ENCODE measurements at regions not wholly inside any gene's neighbourhood (a gene's known extent, or its start where the extent isn't known, plus 50 kb on each side); places are given as distances from the start of the nearest gene placed in this dataset.

DNA sequence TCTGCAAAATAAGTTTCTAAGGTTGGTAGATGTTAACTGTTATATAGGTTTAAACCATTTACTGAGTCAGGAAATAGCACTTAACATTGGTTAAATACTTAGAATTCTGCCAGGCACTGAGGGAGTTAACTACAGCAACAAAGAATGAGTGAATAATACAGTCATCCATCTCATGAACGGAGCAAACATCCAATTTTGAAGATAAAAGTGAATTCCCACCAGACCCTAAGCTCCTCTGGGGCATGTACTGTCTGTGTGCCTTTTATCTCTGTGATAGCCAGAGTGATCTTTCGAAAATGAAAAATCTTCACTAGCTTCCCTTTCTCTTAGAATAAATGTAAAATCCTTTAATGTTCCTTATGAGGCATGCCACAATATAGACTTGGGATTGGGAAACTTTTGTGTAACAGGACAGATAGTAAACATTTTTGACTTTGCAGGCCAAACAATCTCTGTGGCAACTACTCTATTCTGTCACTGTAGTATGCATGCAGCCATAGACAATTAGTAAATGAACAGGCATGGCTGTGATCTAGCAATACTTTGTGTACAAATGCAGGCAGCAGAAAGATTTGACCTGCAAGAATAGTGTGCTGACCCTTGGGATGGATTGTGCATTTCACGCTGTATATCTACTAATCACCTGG lies 294.5 kb upstream of the LMCD1 start:
- DNase-seq (ENCODE audit: low spot score), result no peak
- in situ Hi-C loops (cut with MboI; ENCODE audit: low pct_unique_long_range_greater_than_20kb, low sequenced_read_pairs, unreplicated experiment), result no loop called here
- TF ChIP-seq, protein P1, sequence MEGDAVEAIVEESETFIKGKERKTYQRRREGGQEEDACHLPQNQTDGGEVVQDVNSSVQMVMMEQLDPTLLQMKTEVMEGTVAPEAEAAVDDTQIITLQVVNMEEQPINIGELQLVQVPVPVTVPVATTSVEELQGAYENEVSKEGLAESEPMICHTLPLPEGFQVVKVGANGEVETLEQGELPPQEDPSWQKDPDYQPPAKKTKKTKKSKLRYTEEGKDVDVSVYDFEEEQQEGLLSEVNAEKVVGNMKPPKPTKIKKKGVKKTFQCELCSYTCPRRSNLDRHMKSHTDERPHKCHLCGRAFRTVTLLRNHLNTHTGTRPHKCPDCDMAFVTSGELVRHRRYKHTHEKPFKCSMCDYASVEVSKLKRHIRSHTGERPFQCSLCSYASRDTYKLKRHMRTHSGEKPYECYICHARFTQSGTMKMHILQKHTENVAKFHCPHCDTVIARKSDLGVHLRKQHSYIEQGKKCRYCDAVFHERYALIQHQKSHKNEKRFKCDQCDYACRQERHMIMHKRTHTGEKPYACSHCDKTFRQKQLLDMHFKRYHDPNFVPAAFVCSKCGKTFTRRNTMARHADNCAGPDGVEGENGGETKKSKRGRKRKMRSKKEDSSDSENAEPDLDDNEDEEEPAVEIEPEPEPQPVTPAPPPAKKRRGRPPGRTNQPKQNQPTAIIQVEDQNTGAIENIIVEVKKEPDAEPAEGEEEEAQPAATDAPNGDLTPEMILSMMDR (IDR thresholded peaks at IDR 0.05; ENCODE audit: extremely low read depth, insufficient read depth, missing control alignments), result no peak

DNA sequence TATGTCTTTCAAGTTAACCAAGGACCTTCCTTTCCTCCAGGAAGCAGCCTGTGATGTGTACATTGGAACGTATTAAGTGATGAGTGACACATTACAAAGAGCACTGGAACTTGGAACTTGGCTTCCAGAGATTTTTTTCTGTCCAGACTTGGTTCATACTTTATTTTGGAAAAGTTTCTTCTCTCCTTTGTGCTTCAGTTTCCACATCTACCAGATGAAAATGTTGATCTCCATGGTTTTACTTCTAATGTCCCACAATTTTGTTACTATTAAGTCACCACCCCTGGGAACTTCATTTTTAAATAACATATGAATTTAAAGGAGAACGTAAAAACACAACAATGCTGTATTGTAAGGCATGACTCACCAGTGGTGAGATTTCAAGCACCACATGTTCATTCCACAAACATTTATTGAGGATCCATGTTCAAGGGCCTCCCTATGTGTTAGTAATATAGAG lies 290.7 kb upstream of the LMCD1 start:
- TF ChIP-seq, protein P1 (IDR thresholded peaks at IDR 0.05; ENCODE audit: extremely low read depth, insufficient read depth, missing control alignments), result no peak
- no peak for DNase-seq (ENCODE audit: low spot score)
- in situ Hi-C loops (cut with MboI; ENCODE audit: low pct_unique_long_range_greater_than_20kb, low sequenced_read_pairs, unreplicated experiment), result no loop called here

DNA sequence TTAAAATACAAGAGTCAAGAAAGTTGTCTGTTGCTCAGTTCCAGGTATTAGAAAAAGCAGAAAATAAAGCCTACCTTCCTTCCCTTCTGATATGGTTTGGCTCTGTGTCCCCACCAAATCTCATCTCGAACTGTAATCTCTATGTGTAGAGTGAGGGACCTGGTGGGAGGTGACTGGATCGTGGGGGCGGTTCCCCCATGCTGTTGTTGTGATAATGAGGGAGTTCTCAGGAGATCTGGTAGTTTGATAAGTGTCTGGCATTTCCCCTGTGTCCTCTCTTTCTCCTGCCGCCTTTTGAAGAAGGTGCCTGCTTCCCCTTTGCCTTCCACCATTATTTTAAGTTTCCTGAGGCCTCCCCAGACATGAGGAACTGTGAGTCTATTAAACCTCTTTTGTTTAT lies 288.8 kb upstream of the LMCD1 start:
- TF ChIP-seq, protein P1 (IDR thresholded peaks at IDR 0.05; ENCODE audit: extremely low read depth, insufficient read depth, missing control alignments), result no peak
- in situ Hi-C loops (cut with MboI; ENCODE audit: low pct_unique_long_range_greater_than_20kb, low sequenced_read_pairs, unreplicated experiment), result no loop called here

DNA sequence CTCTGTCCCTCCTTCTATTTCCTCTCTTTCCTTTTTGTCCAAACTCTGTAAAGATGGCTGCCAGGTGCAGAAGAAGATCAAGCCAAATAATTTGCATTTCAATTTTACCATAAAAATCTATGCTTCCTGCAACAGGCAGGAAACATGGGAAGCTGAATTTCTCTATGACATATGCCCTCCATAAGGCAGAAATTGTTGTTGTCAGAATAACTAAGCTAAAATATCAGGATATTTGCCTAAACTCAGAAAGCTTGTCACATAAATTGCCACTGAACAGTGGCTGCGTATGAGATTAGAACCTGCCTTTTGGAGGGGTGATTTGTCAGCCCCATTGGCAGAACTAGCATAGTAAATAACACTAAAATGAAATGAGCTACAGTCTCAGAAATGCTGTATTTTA lies 288.3 kb upstream of the LMCD1 start:
- TF ChIP-seq, protein P1 (IDR thresholded peaks at IDR 0.05; ENCODE audit: extremely low read depth, insufficient read depth, missing control alignments), result no peak
- in situ Hi-C loops (cut with MboI; ENCODE audit: low pct_unique_long_range_greater_than_20kb, low sequenced_read_pairs, unreplicated experiment), result no loop called here
- no peak for DNase-seq (ENCODE audit: low spot score)

More for the DNA sequence above, 288.8 kb upstream of the LMCD1 start:
- no peak for DNase-seq (ENCODE audit: low spot score)

DNA sequence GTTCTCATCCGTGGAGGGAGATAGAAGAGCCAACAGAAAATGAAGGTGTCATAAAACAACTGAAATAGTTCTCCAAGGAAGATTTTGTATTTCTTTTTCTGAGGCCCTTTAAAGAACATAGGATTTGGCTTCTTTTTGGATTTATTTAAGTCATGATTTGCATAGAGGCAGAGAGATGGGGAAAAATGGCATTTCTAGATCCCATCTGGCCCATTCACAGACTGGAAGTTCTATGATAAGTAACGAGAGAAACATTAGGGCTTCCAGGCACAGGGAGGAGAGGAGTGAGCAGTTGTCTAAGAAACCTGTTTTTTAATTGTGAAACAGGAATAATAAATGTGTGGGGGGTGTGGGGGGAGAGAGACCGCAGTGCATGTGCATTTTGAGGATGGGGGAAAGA lies 285.8 kb upstream of the LMCD1 start:
- in situ Hi-C loops (cut with MboI; ENCODE audit: low pct_unique_long_range_greater_than_20kb, low sequenced_read_pairs, unreplicated experiment), result no loop called here
- no peak for DNase-seq (ENCODE audit: low spot score)
- TF ChIP-seq, protein P1 (IDR thresholded peaks at IDR 0.05; ENCODE audit: extremely low read depth, insufficient read depth, missing control alignments), result no peak

DNA sequence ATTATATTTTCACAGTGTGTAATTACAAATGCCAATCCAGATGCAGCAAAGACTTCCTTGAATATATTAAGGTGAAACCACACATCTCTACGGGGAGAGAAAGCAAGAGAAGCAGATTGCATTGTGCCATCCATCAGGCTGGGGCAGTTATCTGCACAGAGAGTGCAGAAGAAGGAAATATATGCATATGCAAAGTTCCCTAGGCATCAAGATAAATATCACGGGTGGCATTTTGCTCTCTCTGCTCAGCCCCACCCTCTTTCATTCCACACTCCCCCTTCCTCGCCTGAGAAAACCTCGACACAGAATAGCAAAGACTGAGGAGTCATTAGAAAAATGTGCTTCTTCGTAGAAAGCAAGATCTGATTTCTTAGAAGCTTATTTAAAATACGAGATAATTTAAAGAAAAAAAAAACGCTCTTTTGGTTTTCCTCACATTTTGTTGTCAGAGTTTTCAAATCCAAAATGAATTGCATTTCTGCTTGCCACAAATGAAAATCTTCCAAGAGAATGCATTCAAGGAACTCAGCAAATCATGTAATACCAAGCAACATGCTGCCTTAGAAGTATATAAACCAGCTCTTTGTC lies 283.2 kb upstream of the LMCD1 start:
- in situ Hi-C loops (cut with MboI; ENCODE audit: low pct_unique_long_range_greater_than_20kb, low sequenced_read_pairs, unreplicated experiment), result no loop called here
- TF ChIP-seq, protein P1 (IDR thresholded peaks at IDR 0.05; ENCODE audit: extremely low read depth, insufficient read depth, missing control alignments), result no peak
- no peak for DNase-seq (ENCODE audit: low spot score)
